ENCODE measurements at regions not wholly inside any gene's neighbourhood (a gene's known extent, or its start where the extent isn't known, plus 50 kb on each side); places are given as distances from the start of the nearest gene placed in this dataset.
A peak's percentile ranks its signal among the peaks of the same experiment; 100 is the strongest.

DNA sequence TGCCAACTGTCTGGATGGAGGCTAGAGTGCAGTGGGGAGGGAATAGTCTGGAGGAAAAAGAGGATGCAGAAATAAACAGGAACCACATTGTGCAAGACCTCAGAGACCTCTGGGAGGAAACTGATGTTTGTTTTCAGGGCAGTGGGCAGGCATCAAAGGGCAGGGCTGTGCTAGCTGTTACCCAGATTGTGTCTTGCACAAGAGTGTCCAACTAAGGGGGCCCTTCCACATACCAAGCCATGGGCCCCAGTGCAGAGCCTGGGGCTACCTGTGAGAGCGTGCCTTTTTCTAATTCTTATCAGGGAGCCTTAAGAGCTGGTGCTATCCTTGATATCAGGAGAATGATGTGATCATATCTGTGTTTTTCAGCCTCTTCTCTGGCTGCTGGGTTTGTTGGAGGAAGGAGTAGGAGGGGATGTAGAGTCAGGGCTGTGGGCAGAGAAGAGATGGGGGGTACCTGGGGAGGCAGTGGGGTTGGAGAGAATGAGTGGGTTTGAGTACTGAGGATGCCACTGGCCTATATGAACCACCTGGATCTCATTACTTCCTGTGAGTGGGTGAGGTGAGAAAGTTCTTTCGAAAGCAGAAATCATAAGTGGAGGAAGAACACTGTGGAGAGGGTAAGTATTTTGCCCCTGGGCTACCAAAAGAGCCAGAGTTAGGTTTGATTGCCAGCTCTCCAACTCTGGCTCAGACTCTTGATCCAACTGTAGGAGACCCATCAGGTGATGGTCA, 259.2 kb upstream of the CRY1 start:
- no peak for DNase-seq

DNA sequence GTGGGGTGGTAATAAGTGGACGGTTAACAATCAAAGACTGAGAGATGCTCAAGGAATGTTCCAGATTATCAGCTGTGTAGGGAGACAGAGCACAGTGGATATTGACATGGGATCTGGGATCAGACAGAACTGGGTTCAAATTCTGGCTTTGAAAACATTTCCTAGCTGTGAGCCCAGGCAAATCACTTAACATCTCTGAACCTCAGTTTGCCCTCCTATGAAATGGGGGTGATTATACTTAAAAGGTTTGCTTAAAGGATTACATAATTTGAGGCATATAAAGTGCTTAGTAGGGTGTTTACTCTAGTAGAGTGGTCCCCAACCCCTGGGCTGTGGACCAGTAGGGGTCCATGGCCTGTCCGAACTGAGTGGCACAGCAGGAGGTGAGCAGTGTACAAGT, 260.0 kb upstream of the CRY1 start:
- DNase-seq = no peak

DNA sequence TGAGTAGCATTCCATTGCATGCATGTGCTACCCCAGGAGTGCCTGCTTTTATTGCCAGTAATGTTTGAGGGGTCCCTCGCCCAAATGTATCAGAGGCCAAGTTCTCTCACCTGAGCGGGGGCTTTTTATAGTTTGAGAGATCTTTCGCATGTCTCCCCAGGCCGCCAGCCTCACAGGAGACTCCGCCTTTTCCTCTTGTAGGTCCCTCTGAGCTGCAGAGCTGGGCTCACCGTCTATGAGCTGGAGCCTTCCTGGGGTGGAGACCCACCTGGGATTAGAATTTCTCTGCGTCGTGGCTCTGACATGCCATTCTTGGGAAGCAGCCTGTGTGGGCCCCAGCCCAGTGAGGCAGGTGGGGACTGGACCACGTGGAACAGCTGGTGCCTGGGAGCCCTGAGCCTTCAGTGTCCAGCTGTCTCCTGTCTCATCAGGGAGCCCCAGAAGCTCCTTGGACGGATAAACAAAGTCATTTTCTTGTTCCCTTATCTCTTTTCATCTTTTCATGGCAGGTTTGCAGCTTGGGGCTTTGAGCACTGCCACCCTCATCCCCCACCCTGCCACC, 261.7 kb upstream of the CRY1 start:
- DNase-seq = no peak

DNA sequence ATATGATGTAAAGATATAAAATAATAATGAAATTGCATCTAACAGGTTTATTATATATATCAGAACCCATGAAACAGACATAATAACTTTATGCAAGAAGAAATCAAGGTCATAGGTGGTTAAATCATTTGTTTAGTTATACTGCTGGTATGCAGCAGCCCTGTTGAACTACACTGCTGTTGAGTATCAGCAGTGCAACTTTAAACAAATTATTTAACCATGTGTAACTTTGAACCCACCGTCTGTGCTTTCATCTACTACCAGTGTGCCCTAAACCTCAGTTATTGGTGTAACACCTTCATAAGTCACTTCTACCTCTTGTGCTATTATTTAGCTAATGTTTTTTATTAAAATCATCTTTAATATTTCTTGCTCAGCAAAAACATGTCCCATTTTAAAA, 262.3 kb upstream of the CRY1 start:
- DNase-seq = no peak

DNA sequence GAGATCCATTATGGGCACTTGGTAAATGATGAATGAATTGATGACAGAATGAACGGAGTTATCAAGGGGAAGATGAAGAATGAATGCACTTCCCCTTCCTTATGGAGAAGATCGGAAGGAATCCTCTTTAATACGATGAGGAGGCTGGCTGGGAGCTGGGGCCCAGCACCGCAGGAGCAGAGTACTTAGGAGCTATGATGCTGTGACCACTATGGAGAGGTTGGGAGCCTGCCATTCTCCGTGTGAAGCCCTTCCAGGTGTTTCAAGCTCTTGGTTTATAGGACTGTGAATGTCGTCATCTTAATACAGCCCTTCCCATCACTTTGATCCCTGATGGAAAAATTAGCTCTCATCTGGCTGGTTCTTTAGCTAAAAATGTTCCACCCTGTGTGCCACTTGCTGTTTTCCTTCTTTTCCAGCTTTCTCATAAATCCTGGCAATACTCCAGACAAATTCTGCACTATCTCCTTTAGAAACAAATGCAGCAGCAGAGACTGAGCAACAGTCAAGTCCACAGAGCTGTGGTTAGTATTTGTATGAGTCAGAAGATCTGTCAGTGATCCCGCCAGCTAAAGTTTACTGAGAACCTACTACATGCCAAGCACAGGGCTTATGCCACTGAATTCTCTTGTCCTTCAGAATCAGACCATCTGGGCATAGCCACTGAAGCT, 263.1 kb upstream of the CRY1 start:
- DNase-seq = no peak

DNA sequence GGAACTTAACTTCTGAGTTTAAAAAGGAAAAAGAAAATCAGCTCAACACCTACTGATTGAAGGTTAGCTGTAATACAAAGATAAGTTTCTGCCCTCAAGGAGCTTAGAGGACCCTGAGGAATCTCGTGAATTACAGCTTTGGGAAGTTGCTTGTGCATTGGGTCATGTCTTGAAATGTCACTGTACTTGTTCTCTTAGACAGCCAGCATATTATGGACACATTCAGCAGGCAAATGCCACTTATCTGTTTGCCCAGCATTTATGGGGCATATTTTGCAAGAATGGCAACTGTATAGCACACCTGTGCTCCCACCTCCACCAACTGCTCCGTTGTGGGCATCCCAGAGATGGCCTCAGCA, 263.6 kb upstream of the CRY1 start:
- DNase-seq = no peak

DNA sequence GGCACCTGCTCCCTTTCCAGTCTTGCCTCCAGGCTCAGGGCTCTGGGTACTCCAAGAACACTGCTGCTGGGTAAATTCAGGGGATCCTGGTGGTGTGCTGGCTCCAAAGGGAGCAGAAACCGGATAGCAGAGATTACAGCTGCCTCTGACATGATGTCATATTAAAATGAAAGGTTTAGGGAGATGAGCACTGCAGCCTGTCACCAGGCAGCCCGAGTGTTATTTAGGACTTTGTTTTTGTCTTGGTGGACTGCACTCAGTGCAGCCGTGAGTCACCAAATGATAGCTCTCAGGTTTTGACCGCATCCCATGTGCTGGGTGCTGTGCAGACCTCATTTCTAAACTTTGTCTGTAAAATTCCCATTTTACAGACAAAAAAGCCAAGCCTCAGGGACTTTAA, 266.0 kb upstream of the CRY1 start:
- no peak for DNase-seq

DNA sequence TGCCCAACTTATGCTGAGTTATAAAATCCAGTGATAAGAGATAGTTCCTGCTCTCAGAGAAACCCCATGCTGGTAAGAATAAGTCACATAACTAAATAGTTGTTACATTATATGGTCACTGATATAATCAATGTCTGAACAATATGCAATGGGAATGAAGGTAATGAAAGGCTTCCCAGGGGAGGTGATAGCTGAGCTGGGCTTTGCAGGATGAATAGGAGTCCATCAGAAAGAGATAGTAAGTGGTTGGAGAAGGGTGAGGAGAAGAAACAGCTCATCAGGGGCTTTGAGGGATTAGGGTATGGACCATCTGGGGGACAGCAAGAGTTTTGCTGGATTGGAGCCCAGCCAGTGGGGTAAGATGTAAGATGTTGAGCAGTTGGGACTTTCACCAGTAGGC, 266.7 kb upstream of the CRY1 start:
- no peak for DNase-seq

DNA sequence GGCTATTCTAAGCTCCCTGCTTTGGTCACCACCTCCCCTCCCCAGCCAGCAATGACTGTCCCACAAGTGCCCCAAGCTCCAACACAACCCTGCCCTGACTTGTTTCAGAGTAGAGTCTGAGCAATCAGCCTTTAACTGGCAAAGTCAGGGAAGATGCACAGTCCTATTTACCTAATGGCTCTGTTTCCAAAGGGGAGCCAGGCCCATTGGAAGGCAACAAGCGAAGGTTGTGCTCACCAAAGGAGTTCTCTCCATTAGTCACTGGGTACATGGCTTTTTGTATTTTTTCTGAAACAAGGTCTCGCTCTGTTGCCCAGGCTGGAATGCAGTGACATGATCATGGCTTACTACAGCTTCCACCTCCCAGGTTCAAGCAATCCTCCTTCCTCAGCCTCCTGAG, 267.1 kb upstream of the CRY1 start:
- DNase-seq = no peak

DNA sequence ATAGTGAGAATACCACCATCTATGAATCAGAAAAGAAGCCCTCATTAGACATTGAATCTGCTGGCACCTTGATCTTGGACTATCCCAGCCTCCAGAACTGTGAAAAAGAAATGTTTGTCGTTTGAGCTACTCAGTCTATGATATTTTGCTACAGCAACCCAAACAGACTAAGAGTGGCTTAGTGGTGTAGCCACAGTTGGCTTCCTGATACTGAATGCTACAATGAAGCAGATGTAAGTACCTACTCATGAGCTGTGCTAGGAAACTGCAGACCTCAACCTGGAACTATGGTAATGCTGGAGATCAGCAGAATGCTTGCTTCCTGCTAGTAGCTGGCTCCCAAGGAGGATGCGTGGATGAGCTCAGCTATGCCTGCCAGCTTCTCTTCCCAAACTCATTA, 268.6 kb upstream of the CRY1 start:
- DNase-seq = no peak

DNA sequence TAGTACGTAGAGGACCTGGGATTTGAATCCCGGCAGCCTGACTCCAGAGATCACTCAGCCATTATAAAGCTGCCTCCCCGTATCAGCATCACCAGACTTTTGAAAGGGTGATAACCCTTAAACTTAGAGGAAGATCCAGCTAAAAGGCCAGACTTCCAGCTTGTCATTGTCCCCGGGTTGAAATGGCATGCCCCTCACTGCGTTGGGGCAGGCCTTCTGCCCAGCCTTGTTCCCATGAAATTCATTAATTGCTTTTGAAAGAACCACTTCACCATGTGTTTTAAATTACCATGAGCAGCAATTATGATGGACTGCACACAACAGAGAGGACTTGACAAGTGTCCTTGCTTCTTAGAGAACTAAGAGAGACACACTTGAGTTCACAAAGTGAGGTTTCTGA, 269.6 kb upstream of the CRY1 start:
- DNase-seq = no peak

DNA sequence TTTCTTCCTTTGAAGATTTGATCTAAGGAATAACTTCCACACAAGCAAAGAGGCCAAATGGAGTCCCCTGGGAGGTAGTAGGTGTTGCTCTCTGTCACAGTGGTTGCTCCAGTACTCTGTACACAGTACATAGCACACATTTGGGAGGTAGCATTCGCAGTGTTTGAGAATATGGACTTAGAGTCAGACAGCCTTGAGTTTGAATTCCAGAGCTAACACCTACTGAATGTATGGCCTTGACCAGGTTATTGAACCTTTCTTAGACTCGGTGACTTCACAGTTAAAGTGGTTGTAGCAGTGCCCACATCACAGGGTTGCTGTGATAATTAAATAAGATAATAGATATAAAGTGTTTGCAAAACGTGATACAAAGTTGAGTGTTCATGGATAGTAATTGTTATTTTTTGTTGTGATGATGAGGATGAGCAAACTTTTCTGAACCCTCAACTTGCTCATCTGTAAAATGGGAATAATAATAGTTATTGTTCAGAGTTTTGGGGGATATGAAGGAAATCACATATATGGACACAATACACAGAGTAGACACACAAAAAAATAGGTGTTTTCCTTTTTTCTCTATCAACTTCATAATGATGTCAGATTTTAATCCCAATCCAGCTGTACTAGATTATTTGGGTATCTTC, 271.6 kb upstream of the CRY1 start:
- no peak for DNase-seq

DNA sequence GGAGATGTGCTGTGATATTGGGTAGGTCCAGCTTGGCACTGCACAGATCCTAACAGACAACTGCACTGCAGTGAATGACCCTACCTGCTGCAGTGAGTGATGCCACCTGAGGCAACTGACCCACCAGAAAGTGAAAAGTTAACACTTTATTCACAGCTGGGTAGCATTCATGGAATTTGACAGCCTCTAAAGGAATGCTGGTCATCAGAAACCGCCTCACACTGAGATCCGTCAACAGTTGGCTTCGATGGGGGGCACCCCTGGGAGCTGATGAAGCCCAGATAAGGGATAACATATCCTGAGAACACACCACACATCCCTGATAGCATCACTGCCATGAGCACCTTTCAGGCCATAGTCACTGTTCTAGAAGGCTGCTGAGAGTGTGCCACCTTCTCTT, 272.4 kb upstream of the CRY1 start:
- DNase-seq = no peak

DNA sequence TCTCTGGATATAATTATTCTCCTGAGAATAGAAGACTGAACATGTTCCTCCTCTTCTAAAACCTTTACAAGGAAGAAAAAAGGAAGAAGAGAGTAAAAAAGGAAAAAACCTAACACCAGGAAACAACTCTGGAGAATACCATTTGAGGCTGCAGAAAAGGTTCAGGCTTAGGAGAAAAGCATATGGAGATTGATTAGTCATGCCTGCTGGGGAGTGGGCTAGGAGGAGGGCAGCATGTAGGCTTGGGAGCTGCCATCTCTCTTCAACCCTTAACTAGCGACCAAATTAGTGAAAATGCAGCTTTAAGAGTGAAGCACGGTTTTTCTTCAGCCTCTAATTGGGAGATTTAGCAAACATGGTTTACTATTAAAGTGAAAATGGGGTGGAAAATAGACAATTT, 273.0 kb upstream of the CRY1 start:
- DNase-seq = no peak

DNA sequence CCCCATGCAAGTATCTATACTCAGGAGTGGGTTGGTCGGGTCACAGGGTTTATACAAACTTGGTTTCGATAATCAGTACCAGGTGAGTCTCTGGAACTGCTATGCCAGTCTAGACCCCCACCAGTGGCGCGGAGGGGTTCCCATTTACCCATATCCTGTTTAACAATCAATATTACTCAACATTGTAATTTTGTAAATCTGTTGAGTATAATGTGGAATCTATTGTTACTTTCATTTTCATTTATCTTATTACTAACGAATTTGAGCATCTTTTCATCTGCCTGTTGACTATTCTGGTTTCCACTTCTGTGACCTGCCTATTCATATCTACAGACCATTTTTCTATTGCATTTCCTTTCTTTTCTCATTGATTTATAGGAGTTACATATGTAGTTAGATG, 275.2 kb upstream of the CRY1 start:
- no peak for DNase-seq

DNA sequence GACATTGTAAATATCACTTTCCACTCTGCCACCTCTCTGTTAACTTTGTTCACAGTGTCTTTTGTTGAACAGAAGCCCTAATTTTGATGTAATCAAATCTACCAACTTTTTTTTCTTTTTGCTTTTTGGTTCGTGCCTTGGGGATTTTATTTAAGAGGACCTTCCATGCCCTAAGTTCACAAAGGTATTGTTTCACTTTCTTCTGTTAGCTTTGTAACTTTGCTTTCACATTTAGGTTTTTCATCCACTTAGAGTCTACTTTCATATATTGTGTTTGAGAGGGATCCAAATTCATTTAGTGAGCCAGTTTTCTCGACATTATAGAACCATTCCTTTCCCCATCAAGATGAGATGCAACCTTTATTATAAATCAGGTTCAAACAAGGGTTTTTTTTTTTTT, 275.7 kb upstream of the CRY1 start:
- no peak for DNase-seq

DNA sequence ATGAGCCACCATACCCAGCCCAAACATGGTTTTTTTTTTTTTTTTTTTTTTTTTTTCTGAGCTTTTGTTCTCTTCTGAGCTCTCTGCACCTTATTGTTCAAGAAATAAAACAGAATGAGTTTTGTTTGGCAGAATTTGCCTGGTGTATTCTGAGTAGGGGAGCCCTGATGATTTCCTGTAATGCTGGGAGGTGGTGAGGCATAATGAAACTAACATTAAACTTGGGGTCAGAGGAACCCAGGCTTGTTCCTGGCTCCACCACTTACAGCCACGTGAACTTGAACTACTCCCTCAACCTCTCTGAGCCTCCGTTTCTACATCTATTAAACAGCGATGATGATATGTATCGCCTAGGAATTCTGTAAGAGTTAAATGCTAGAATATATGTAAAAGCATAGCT, 276.3 kb upstream of the CRY1 start:
- no peak for DNase-seq

DNA sequence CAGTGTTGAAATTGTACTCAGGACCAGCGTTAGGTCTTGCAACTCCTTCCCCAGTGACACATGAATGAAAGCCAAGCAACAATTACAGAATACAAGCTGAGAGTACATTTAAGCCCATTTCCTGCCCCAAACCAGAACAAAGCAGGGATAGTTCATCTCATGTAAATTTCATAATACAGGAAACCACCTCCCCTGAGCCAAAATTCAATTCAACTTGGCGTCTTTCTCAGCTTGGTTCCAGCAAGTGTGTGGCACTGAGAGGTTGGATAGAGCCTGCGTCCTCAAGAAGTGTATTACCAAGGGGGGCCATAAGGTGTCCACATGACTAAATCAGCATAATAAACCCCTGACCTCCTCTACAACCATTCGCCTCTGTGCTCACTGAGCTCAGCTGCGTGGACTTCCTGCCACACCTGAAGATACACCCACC, 278.9 kb upstream of the CRY1 start:
- peak; percentile 16 for DNase-seq

DNA sequence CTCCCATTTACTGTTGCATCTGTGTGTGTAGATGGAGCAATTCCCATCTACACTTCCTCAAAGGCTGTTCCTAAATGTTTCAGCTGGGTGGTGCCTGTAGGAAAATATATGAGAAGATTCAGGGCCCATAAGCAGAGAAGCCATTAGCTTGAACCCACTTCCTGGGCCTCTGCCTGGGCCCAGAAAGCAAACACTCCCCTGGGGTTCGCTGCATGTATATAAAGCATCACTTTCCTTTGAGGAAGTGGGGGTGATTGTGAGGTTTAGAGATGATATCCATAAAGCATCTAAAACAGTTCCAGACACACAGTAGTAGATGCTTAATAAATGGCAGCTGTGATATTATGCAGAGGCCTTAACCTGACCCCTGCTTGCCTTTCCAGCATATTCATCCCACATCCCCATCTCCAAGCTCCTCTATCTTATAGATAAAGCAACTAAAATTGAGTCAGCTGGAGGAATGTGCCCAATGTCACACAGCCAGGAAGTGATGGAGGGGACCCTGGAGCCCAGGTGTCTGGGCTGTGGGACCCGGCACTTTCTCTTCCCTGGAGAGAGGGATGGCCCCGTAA, 280.0 kb upstream of the CRY1 start:
- no peak for DNase-seq

DNA sequence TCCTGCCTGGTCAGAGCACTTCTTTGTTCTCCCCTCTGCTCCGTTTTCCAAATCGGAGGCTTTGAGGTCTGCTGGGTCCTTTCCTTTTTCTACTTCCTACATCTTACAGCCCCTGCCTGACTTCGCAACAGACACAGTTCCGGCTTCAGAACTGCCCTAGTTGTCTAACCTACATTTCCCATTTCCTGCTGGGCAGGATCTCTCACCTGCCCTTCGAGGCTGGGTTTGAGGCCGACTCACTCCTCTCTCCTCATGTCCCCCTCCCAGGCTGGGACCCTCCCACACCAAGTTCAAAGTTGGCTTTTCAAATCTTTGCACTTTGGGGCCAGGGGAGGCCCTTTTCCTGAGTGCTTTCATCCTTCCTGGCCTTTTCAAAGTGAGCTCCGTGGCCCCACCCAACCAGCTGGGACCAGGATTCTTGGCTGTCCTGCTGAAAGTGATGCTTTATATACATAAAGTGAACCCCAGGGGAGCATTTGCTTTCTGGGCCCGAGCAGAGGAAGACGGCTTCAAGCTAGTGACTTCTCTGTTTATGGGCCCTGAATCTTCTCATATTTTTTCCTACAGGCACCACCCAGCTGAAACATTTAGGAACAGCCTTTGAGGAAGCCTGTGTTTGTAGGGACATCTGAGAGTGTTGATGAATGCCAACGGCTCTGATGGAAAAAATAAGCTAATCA, 281.0 kb upstream of the CRY1 start:
- no peak for DNase-seq

DNA sequence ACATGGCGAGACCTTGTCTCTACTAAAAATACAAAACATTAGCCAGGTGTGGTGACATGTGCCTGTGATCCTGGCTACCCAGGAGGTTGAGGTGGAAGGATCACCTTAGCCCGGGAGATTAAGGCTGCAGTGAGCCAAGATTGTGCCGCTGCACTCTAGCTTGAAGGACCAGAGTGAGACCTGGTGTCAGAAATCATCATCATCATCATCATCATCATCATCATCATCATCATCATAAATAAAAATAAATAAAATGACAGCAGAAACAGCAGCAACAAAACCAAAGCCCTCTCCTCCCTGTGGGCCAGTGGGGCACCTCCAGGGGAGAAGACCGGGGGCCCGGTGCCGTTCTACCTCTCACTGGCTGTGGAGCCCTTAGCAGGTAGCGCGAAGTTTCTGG, 281.9 kb upstream of the CRY1 start:
- no peak for DNase-seq

DNA sequence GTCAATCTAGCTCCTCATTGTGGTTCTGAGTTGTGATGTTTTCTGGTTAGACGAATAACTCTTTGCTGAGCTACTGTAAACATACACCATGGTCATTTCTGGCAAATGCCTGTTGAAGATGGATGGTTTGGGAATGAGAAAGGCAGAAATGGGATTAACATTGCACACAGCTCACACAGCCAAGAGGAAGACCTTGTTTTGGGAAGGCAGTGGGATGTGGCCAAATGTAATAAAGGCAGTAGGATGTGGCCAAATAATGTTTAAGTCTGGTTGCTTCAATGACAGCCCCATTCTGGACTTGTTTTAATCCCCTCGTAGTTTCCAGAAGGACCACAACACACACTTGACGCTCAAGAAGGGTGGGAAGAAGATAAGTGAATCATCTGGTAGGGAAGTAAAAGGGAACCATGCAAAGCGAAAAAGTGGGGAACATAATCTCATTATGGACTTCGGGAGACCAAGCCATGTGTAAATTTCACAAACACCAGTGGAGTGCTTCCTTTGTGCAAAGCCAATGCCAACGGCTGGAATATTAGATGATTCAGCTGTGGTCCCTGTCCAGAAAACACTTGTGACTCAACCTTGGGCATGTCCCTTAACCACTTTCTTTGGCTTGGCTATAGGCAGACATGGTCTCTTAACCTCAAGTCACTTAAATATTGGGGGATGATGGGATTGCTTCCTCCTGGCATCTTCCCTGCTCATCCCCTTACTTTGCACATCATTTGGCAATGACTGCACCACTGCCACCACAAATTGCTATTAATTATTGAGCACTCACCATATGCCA, 284.4 kb upstream of the CRY1 start:
- no peak for DNase-seq
